GM23248 (cell line): ENCODE measurements at regions not wholly inside any gene's neighbourhood (a gene's known extent, or its start where the extent isn't known, plus 50 kb on each side); places are given as distances from the start of the nearest gene placed in this dataset.

ENCODE experiments used
- EZH2 ChIP-seq: fragments of 200-600 bp; sonication (generic); IDR thresholded peaks from 2 replicates; pipeline ENCODE4 v1.6.1; 2018; ENCODE audit warnings: antibody characterized with exemption, mild to moderate bottlenecking; ENCODE audit not compliant: insufficient read depth, poor library complexity, severe bottlenecking
- EZH2phosphoT487 ChIP-seq: fragments of 200-600 bp; sonication (generic); IDR thresholded peaks from 2 replicates; pipeline ENCODE4 v1.6.1; 2018; ENCODE audit warnings: antibody characterized with exemption, moderate library complexity, mild to moderate bottlenecking, low read depth; ENCODE audit not compliant: insufficient read depth

GRCh38 chr1:192251735-192252134 lies 65.1 kb upstream of the RGS21 start:
- TF ChIP-seq EZH2phosphoT487 (no peak), EZH2 (no peak)
